GM19397 (cell line): ENCODE measurements at regions not wholly inside any gene's neighbourhood (a gene's known extent, or its start where the extent isn't known, plus 50 kb on each side); places are given as distances from the start of the nearest gene placed in this dataset.

ENCODE experiments used
- ATAC-seq: cut with Tn5 transposase; IDR thresholded peaks from one replicate; pipeline ENCODE4 v1.9.1; 2021; ENCODE audit warnings: mild to moderate bottlenecking, moderate library complexity; ENCODE audit not compliant: unreplicated experiment

DNA sequence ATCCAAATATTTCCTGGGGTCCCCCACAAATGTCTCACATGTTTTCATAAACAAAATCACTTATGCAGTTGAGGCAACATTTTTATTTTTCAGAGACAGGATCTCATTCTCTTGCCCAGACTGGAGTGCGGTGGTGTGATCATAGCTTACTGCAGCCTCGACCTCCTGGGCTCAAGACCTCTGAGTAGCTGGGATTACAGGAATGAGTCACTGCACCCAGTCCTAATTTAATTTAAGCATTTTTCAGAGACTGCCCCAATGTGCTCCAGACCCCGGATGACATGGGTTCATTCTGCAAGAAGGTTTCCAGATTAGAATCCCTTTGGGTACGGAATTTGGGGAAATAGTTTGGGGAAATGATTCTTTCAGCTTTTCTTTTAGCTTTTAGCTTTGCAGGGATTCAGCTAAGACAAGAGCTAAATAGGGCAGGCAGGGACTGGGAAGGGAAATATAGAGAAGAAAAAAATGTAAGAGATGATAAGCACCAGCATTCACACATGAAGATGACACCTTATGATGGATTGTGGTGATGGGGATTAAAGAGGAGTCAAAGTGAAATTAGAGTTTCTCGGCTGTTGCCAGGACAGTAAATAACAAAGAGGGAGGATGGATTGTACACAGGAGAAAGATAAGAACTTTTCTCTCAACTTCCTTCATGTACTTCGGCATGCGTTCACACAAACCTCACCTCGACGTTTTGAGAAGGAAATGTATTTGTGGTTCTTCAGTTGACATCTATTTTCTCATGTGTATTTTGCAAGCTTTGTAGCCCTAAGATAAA lies 169.4 kb upstream of the TAB2 start:
- no peak for ATAC-seq

DNA sequence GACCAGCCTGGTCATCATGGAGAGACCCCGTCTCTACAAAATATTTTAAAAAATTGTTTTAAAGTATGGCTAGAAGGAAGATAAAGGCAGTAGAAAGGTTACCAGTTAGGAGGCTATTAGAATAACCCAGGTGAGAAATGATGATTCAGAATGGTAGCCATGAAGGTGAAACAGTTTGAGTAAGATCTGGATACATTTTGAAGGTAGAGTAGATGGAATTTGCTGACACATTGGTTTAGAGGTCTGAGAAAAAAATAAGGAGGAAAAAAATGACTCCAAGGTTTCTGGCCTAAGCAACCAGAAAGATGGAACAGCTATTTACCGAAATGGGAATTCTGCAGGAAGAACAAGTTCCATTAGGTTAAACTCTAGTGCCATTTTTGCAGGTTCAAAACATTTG lies 167.9 kb upstream of the TAB2 start:
- ATAC-seq: no peak

DNA sequence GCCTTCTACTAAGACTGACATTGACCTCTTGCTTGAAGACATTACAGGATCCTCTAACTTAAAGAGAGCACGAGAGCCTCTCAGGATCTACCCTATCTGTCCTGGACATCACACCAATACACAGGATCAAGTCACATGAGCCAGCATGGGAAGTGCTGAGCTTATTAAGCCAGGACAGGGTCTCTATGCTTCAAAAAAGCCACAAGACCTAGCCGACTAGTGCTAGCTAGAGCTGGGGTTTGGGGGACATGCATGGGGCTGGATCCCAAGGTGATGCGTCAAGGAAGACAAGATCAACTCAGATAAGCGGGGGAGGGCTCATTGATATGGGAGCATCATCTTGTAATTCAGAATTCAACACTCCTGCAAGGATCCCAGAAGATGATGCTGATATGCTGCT lies 167.2 kb upstream of the TAB2 start:
- no peak for ATAC-seq

DNA sequence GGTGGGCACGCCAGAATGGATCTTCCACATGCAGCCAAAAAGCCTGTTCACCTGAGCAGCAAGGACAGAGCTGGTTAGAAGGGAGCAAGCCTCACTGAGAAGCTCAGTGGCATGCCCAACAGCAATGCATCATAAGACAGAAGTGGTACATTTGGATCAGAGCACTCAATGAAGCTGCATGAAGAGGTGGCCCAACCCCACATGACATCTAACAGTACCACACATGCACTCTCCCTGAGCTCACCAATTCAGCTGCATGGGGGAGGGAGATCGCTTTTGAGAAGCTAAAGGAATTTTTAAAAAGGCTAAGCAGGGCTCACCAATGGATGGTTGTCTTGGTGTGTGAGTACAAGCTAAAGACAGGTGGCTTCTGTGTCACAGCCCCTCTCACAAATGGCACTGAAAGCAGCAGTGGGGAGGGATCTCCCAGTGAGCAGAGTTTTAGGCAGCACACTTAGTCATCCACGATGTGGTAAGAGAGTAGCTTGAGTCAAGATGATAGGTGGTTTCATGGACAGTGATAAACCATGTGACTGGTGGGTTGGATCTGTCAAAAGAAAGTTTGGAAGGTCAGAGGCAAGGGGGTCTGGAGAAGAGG lies 166.6 kb upstream of the TAB2 start:
- ATAC-seq: no peak

DNA sequence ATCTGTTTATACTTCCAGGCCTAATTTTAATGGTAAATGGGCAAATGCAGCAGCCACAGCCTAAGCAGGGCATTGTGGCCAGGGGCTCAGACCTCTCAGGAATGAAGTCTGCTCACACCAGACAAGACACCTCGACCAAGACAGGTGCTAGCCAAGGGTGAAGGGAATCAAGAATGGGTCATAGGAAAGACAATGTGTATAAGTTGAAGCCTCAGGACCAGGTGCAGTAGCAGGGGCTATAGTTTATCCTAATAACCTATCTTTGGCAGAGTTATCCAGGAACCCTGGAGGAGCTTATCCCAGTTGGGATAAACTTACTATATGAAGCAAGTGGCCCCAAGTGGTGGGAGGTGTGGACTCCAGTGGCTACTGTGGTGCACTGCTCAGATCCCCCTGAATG lies 165.0 kb upstream of the TAB2 start:
- no peak for ATAC-seq

DNA sequence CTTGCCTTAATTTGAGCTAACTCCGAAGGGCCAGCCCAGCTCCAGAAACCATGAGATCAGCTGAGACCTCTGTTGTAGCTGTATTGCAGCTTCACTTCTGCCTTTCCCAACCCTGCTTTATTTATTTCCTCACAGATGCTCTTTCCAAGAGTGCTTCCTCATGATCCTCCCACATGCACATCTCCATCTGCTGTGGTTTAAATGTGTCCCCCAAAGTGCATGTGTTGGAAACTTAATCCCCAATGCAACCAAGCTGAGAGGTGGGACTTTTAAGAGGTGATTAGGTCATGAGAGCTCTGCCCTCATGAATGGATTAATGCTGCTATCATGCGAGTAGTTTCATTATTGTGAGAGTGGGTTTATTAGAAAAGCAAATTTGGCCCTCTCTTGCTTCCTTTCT lies 164.4 kb upstream of the TAB2 start:
- no peak for ATAC-seq

DNA sequence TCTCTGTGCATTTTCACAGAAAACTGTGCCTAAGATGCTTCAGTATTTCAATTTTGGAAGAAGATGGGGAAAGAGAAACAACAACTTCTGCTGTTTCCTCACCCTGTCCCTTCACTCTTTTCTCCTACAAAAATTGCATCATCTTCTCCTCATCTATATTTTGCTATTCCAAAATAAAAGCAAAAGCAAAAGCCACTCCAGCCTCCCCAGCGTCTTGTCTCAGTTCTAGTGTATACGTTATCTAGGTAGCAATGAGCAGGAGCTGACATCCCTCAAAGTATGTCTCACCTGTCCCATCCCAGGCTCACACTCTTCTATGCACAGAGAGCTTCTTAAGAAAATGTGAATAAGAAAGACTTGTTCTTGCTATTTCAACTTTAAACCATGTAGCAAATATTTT lies 163.8 kb upstream of the TAB2 start:
- no peak for ATAC-seq

DNA sequence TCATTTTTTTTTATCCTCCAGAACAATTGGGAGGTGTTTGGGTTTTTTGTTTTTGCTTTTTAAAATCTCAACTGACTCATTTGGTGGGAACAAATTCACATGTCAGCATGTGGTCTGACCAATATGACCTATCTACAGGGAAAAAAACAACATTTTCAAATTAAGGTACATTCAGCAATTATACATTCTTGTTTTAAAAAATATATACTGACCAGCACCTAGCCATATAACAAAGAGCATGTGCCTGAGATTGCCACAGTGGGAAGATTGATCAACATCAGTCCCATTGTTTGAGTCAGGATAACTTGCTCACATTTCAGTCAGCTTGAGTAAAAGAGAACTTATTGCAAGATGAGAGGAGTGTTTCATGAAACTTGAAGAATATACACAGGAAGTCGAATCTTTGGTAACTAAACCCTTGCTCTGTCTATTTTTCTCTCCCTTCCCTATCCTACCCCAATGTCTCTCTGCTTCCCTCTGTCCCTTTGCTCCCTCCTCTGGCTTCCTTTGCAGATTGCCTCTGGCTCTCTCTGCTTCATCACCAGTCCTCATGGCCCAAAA lies 163.2 kb upstream of the TAB2 start:
- no peak for ATAC-seq

DNA sequence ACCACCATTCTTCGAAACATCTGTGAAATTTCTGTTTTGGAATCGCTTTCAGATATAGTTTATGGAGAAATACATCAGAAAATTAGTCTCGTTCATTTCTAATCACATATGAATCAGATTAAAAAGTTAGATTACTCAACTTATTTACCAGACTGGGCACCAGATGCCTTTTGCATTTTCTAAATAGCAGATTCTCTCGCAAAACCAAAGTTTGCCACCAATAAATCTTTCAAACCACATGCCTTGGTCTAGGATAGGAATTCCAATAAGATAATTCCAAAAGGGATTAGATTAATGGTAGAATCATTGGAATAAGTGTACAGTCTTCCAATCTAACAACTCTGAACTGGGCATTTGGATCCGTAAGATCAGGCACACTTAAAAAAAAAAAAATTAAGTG lies 160.4 kb upstream of the TAB2 start:
- no peak for ATAC-seq

DNA sequence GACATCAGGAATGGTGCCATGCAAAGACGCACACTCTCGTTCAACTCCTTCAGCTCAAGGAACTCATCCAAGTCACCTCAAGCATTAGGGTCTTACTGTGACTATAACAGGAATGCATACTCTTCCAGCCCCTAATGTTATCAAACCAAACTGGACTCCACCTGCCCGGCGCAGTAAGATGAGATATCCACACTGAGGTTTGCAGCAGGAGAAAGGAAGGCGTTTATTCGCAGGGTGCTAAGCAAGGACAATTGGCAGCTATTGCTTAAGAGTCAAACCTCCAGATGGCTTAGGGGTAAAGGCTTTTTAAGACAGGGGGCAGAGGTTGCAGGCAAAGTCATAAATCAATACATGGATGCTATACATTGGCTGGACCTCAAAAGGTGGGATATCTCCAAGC lies 159.4 kb upstream of the TAB2 start:
- ATAC-seq: no peak

DNA sequence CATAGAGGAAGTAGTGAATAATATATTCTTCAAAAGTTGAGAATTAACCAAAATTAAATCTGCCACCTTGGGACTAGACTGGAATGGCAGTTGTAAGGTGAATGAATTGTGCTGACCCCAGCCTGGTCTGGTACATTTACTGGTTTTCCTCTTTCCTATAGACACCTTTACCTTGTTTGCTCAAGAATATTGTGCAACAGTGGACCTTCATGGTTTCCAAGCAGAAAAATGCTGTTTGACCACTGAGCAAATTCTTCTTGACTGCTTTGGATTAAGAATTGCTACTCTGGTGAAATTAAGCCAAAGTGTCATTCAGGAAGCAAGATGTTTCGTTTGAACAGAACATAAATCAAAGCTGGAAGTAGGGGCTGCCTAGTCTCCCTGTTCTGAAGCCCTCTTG lies 156.6 kb upstream of the TAB2 start:
- ATAC-seq: no peak

DNA sequence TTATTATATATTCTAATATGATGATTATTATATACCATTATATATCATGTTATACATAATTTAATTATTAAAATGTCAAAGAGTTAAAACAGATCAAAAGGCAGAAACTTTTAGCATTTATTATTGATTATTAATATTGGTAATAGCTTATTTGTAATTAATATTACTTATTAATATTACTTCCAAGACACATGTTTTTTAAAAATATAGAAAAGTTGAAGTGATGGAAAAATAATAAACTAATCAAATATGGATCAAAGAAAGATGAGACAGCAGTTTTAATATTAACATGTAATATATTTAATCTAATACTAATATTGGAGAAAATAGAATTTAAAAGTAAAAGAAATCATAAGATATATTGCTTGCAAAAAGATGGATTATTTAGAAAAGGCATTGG lies 154.6 kb upstream of the TAB2 start:
- no peak for ATAC-seq

DNA sequence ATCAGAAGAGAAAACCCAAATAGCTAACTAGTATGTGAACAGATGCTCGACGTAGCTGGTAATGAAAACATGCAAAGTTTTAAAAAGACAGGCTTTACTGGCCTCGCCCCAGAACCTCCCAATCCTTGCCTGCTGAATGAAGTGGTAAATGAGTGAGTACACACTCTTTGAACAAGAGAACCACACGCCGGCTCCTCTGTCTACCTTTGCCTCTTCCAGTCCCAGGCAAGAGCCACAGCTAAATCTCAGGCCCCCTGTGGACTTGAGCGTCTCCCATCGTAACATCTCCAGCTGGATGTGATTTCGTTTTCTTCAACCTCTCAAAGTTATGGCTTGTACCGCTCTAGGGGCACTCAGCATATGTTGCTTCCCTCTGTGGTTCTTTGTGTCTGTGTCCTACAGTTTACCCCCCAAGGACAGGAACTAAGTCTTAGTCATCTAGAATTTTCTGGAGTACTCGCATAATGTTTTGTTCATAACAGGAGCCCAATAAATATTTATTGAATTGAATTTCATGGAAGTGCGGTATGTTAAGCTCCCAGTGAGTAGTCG lies 153.2 kb upstream of the TAB2 start:
- ATAC-seq: no peak

DNA sequence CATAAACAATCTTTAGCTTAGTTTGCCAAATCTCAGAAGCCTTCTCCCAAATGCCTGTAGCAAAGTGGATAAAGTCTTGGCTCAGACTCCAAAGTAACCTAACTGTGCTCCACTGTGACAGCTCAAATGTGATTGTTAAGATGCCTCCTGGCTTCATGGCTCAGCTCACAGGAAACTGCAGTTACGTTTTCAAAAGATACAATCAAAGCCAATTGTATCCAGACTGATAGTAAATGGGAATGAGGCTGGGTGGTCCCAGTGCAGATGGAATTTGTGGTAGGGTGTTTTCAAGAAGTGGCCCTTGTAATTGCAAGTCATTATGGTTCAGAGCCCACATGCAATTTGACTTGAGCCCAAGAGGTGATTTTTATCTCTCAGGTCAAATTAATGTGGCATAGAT lies 151.2 kb upstream of the TAB2 start:
- no peak for ATAC-seq

DNA sequence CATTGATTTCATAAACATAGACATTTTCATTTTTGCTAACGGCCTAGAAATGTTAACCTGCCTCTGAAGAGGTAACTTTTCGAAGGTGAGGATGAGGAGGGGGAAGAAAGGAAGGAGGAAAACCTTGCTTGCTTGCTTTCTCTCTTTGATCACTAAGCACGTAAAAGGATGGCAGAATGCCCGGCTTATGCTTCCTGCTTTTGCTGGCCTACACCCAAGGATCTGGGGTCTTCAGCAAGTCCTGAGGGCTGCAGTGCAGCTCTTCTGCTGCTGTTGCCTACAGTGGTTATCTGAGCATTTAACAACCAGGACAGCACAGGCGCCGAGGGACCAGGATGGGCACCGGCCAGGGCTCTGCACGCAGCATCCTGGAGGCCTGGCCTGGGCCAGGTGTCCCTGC lies 150.8 kb upstream of the TAB2 start:
- ATAC-seq: no peak

DNA sequence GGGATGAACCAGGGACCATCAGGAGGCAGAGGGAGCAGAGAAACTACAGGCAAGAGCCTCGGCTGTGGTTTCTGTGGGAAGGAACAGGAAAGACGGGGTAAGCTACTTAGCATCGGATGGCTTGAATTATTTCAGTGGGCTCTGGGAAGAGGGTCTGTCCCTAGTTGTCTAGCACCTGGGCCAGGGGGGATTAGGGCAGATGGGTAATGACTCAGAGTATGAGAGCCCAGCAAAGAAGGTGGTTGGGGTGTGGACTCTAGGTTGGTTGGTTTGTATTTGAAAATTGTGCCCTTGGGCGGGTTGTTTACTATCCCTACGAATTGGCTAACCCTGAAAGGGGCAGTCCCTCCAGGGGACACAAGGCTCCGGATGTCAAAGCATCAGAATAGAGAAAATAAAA lies 148.5 kb upstream of the TAB2 start:
- ATAC-seq: no peak

DNA sequence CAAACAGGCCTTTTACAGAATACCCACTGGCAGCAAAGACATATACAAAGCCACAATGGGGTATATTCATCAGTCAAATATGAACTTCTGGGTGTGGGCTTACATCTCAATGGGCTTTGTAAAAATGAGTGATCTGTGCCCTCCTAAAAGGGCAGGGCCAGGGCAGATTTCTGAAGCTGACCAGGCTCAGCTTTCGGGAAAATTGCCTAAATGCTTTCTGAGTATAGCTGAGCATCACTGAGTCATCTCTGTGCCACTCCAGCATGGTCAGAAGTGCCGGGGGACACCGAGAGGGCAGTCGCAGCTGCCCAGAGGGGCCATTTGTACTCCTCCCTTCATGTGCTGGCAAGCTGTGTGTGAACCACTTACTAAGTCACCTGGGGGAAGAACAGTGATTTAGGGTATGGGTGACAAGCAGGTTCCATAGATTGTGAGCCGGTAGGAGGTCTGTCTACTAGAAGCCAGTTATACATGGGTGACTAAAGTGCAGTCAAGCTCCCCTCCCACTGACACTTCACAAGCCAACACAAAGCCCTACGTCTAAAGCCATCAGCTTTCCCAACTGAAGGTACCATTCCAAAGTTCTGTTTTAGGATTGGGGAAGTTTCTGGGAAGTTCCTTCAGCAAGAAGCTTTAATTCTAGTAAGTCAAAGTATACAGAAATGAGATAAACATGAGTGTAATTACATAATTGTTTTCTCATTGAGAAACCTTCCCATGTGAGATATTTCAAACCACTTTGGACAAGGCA lies 147.6 kb upstream of the TAB2 start:
- no peak for ATAC-seq

DNA sequence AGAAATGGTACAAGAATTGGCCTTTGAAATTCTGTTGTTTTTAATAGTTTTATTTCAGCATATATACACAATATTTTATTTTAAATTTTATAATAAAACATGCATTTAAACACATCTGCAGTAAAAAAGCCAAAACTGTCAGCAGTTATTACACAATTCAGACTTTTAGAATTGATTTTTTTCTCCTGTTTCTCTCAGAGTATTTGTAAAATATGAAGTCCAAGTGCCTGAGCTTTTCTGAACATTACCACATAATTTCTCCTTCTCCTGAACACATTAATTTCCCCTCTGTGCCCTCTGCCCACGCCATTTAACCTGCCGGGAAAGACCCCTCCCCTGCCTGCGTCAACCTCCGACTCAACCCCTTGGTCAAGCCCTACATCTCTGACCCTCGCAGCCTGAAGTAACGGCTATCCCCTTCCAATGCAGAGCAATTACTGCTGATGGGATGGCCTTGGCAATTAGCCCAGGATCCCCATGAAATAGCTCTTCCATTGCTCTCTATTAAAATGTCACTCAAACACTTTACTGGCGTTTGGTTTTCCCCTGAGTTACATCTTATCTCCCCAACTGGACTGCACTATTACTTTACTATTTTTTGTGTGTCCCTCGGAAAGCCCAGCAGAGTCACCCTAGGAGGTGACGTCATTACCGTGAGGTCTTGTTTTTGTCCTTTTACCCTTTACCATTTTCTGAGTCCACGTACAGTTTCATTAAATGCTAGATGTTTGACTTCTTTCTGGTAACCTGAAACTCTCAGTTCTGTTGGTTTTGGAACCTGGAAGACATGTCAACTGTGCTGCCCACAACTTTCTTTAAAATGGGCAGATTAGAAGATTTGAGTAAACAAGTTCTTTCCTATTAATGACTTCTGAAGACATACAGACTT lies 146.7 kb upstream of the TAB2 start:
- ATAC-seq: no peak

DNA sequence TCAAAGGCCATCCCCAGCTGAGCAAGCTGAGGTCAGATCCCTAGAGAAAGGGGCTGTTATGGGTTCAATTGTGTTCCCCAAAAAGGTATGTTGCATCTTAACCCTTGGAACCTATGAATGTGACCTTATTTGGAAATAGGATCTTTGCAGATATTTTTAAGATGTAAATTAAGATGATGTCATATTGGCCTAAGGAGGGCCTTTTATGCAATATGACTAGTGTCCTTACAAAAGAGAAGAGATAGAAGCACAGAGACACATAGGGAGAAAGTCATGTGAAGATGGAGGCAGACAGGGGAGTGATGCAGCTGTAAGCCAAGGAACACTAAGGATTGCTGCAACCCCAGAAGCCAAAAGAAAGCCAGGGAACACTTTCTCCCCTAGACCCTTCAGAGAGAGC lies 144.3 kb upstream of the TAB2 start:
- ATAC-seq: no peak

DNA sequence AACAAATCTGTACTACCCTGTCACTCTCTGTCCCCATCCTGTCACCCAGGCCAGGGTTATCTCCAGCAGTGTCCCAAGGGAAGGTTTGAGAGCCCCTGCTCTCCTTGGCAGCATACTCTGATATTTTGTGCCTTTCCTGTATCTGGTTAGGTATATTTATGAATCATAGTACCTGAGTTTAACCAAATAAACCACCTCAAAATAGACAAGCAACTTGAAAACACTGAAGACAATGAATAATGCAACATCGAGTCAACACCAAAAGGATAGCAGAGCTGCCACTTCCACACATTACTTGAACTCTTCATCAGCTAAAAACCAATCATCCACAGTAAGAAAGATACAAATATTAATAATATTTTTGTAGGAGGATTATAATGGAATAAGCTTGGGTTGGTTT lies 142.6 kb upstream of the TAB2 start:
- ATAC-seq: no peak
